ENCODE measurements at regions not wholly inside any gene's neighbourhood (a gene's known extent, or its start where the extent isn't known, plus 50 kb on each side); places are given as distances from the start of the nearest gene placed in this dataset.

DNA sequence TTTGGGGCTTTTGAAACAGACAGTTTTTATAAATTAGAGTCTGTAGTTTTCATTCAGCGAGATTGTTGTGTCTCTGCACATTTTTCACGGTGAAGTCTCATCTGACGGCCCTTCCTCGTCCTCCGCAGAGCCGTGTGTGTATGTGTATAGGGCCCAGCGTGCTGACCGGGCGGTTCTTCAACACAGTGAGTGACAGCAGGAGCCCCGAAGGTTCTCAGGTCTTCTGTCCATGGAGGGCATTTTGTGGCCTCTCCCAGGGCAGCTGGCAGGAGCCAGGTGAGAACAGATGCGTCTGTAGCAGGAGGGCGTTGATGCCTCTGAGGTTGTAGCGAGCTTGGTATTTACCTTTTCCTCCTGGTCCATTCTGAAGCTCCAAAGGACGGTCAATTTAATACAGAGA lies 116.0 kb upstream of the LPCAT1 start:
- WGBS (ENCODE audit: insufficient coverage, insufficient replicate concordance, low lambda C conversion rate, missing lambda C conversion rate), result 64% methylated on average over 14 of the region's 14 CpGs
- peaks cover 2 to 4% of the 10 kb centered on the region in 2 experiments; a peak in 1 of 4 replicates for H3K27me3 ChIP-seq (replicated peaks in 1 of 2; ENCODE audit: control insufficient read depth in 2 of 2, insufficient read depth in 2 of 2, low read length in 1 of 2)
- ChIA-PET RAD21 (ENCODE audit: unreplicated experiment) (no interaction called here), SMC1A (ENCODE audit: uncharacterized antibody, unreplicated experiment) (interaction anchor here (1.8 kb wide), 1 partner anchor 160 kb away, joined by 5 read pairs; no protein-coding TSS in a partner anchor), POLR2A (no interaction called here), CTCF (interaction anchor here (0.5 to 1.6 kb wide), 6 partner anchors 15 to 1236 kb away, joined by 3 to 7 read pairs (median 4); no protein-coding TSS in a partner anchor)
- ATAC-seq, result no peak
- no peaks in the 10 kb centered on the region for H3K36me3 ChIP-seq (ENCODE audit: control insufficient read depth in 2 of 2, insufficient read depth in 2 of 2, low read length in 1 of 2)
- intact Hi-C loops (cut with micrococcal nuclease; ENCODE audit: unreplicated experiment), result loop anchor here (2.0 to 5.0 kb wide), 3 partner anchors 45 to 297 kb away; no protein-coding TSS in a partner anchor
- BruUV-seq (replicated peaks), result no TSS peak
- FAIRE-seq, result no peak
- TF ChIP-seq CEBPB (IDR thresholded peaks at IDR 0.05; ENCODE audit: borderline replicate concordance in 1 of 2, low read depth in 2 of 2, low read length in 2 of 2) (no peak), NR2C1 (IDR thresholded peaks at IDR 0.05) (no peak), NR2F1 (conservative IDR thresholded peaks at IDR 0.05) (no peak), YBX1 (IDR thresholded peaks at IDR 0.05) (no peak), SREBF1 (IDR thresholded peaks at IDR 0.05; ENCODE audit: low read length) (no peak), HDAC2 (IDR thresholded peaks at IDR 0.05) (no peak), MTA2 (IDR thresholded peaks at IDR 0.05; ENCODE audit: low read depth) (no peak), TAF1 (IDR thresholded peaks at IDR 0.05; ENCODE audit: borderline replicate concordance, low read depth, low read length) (no peak), RUNX3 (IDR thresholded peaks at IDR 0.05; ENCODE audit: low read length) (no peak), ZNF217 (IDR thresholded peaks at IDR 0.05) (no peak), SP1 (IDR thresholded peaks at IDR 0.05; ENCODE audit: low read depth, low read length) (no peak)
- TF ChIP-seq, protein P1, sequence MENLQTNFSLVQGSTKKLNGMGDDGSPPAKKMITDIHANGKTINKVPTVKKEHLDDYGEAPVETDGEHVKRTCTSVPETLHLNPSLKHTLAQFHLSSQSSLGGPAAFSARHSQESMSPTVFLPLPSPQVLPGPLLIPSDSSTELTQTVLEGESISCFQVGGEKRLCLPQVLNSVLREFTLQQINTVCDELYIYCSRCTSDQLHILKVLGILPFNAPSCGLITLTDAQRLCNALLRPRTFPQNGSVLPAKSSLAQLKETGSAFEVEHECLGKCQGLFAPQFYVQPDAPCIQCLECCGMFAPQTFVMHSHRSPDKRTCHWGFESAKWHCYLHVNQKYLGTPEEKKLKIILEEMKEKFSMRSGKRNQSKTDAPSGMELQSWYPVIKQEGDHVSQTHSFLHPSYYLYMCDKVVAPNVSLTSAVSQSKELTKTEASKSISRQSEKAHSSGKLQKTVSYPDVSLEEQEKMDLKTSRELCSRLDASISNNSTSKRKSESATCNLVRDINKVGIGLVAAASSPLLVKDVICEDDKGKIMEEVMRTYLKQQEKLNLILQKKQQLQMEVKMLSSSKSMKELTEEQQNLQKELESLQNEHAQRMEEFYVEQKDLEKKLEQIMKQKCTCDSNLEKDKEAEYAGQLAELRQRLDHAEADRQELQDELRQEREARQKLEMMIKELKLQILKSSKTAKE (IDR thresholded peaks at IDR 0.05; ENCODE audit: low read depth, poor library complexity, severe bottlenecking), result no peak
- TF ChIP-seq, protein P2, sequence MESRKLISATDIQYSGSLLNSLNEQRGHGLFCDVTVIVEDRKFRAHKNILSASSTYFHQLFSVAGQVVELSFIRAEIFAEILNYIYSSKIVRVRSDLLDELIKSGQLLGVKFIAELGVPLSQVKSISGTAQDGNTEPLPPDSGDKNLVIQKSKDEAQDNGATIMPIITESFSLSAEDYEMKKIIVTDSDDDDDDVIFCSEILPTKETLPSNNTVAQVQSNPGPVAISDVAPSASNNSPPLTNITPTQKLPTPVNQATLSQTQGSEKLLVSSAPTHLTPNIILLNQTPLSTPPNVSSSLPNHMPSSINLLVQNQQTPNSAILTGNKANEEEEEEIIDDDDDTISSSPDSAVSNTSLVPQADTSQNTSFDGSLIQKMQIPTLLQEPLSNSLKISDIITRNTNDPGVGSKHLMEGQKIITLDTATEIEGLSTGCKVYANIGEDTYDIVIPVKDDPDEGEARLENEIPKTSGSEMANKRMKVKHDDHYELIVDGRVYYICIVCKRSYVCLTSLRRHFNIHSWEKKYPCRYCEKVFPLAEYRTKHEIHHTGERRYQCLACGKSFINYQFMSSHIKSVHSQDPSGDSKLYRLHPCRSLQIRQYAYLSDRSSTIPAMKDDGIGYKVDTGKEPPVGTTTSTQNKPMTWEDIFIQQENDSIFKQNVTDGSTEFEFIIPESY (IDR thresholded peaks at IDR 0.05), result no peak
- TF ChIP-seq, protein P3, sequence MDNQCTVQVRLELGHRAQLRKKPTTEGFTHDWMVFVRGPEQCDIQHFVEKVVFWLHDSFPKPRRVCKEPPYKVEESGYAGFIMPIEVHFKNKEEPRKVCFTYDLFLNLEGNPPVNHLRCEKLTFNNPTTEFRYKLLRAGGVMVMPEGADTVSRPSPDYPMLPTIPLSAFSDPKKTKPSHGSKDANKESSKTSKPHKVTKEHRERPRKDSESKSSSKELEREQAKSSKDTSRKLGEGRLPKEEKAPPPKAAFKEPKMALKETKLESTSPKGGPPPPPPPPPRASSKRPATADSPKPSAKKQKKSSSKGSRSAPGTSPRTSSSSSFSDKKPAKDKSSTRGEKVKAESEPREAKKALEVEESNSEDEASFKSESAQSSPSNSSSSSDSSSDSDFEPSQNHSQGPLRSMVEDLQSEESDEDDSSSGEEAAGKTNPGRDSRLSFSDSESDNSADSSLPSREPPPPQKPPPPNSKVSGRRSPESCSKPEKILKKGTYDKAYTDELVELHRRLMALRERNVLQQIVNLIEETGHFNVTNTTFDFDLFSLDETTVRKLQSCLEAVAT (IDR thresholded peaks at IDR 0.05), result no peak
- DNase-seq (ENCODE audit: low read depth, low spot score), result no peak
- in situ Hi-C loops (cut with MboI), result loop anchor here (5.0 to 10.0 kb wide), 2 partner anchors 472 to 725 kb away; no protein-coding TSS in a partner anchor
- H4K20me1 ChIP-seq (ENCODE audit: control insufficient read depth, insufficient read depth), result no peaks in the 10 kb centered on the region
- H3K79me2 ChIP-seq (ENCODE audit: control insufficient read depth, insufficient read depth, low read length), result no peaks in the 10 kb centered on the region
- no peak overlapping the region for H3K9ac ChIP-seq (ENCODE audit: control insufficient read depth, insufficient read depth, low read length)
- H3K27ac ChIP-seq (ENCODE audit: control insufficient read depth, insufficient read depth), result no peak overlapping the region
- H2AFZ ChIP-seq (ENCODE audit: control insufficient read depth, low read depth, low read length), result no peak overlapping the region
- no peak overlapping the region for H3K4me3 ChIP-seq
- H3K9me3 ChIP-seq (replicated peaks; ENCODE audit: control insufficient read depth, insufficient read depth, low read length), result no peaks in the 10 kb centered on the region
- peaks cover 3% of the 10 kb centered on the region for H3K4me1 ChIP-seq (ENCODE audit: control insufficient read depth, insufficient read depth, low read length)
- no peak overlapping the region for H3K4me2 ChIP-seq (ENCODE audit: control insufficient read depth, insufficient read depth)

All from GM12878 (cell line).